ENCODE measurements at regions not wholly inside any gene's neighbourhood (a gene's known extent, or its start where the extent isn't known, plus 50 kb on each side); places are given as distances from the start of the nearest gene placed in this dataset.

GRCh38 chr4:188245651-188246050 is 106.4 kb downstream of the TRIML1 start:
- TF ChIP-seq EZH2 (optimal IDR thresholded peaks at IDR 0.05; ENCODE audit: low read depth, low read length) (no peak), CTCF (IDR thresholded peaks at IDR 0.05; ENCODE audit: low read length) (no peak), EZH2phosphoT487 (IDR thresholded peaks at IDR 0.05; ENCODE audit: low read length) (no peak)
